PC-9 (cell line): ENCODE measurements at regions not wholly inside any gene's neighbourhood (a gene's known extent, or its start where the extent isn't known, plus 50 kb on each side); places are given as distances from the start of the nearest gene placed in this dataset.

Experiments
- BruUV-seq: library from RNA; stranded (reverse); fragments of 400-500 nt; replicated peaks from 2 replicates; lab custom pipeline; 2021; lab: Mats Ljungman, UMichigan
- CTCF ChIA-PET: fragments of 300-600 bp; sonication (Branson Sonifier 250); formaldehyde crosslinking; loops from one replicate; lab custom pipeline; 2022; ENCODE audit warnings: antibody characterized with exemption; lab: Charles Lee
- POLR2A ChIA-PET: fragments of 300-600 bp; sonication (Branson Sonifier 250); formaldehyde crosslinking; loops from one replicate; lab custom pipeline; 2022; ENCODE audit warnings: antibody characterized with exemption; ENCODE audit not compliant: unreplicated experiment; lab: Charles Lee
- DNase-seq, 2 experiments: peaks; one replicate each; pipeline versions ENCODE4 v3.0.0 to v3.0.0-alpha.2; 2015 to 2022; ENCODE audit warnings: mixed read lengths in 1 of 2
- H2AFZ ChIP-seq: fragments of 200-600 bp; sonication (generic); 2 replicates; pipeline ENCODE4 v1.8.1; 2017; ENCODE audit warnings: antibody characterized with exemption
- H3F3A ChIP-seq: fragments of 200-600 bp; sonication (generic); 2 replicates; pipeline ENCODE4 v1.8.1; 2017; ENCODE audit warnings: antibody characterized with exemption, mild to moderate bottlenecking, low read depth; ENCODE audit not compliant: insufficient read depth
- H3K27ac ChIP-seq: fragments of 200-600 bp; sonication (generic); 2 replicates; pipeline ENCODE4 v1.6.1; 2016; ENCODE audit warnings: mixed run types
- H3K27me3 ChIP-seq: fragments of 200-600 bp; sonication (generic); 2 replicates; pipeline ENCODE4 v1.6.1; 2016; ENCODE audit warnings: low read depth, mixed run types; ENCODE audit not compliant: insufficient read depth
- H3K36me3 ChIP-seq: fragments of 200-600 bp; sonication (generic); 2 replicates; pipeline ENCODE4 v1.6.1; 2016; ENCODE audit warnings: low read depth, mixed run types
- H3K4me1 ChIP-seq: fragments of 200-600 bp; sonication (generic); replicated peaks from 2 replicates; pipeline ENCODE4 v1.6.1; 2016; ENCODE audit warnings: mixed run types; ENCODE audit not compliant: insufficient read depth
- H3K4me2 ChIP-seq: fragments of 200-600 bp; sonication (generic); 2 replicates; pipeline ENCODE4 v1.6.1; 2017; ENCODE audit warnings: mixed run types
- H3K4me3 ChIP-seq: fragments of 200-600 bp; sonication (generic); 2 replicates; pipeline ENCODE4 v1.6.1; 2016; ENCODE audit warnings: mixed run types
- H3K79me2 ChIP-seq: fragments of 200-600 bp; sonication (generic); 2 replicates; pipeline ENCODE4 v1.6.1; 2017; ENCODE audit warnings: low read depth, mixed run types
- H3K9me2 ChIP-seq: fragments of 200-600 bp; sonication (generic); 2 replicates; pipeline ENCODE4 v1.8.1; 2017; ENCODE audit warnings: mild to moderate bottlenecking; ENCODE audit not compliant: insufficient read depth
- H3K9me3 ChIP-seq: fragments of 200-600 bp; sonication (generic); 2 replicates; pipeline ENCODE4 v1.8.1; 2016; ENCODE audit warnings: low read depth; ENCODE audit not compliant: insufficient read depth
- H4K20me1 ChIP-seq: fragments of 200-600 bp; sonication (generic); 2 replicates; pipeline ENCODE4 v1.8.1; 2017; ENCODE audit not compliant: insufficient read depth
- EZH2 ChIP-seq: fragments of 200-600 bp; sonication (generic); IDR thresholded peaks from 2 replicates; pipeline ENCODE4 v1.8.0; 2017; ENCODE audit warnings: antibody characterized with exemption, low read depth
- intact Hi-C: fragments of 100-400 bp; cut with micrococcal nuclease; formaldehyde crosslinking; loops from one replicate; pipeline ENCODE4 v1.10.0; 2022; ENCODE audit not compliant: unreplicated experiment
- TF ChIP-seq, protein P1 (sequence below): fragments of 200-600 bp; sonication (generic); conservative IDR thresholded peaks from 2 replicates; pipeline ENCODE4 v1.6.1; 2017; ENCODE audit warnings: mixed run types, antibody characterized with exemption, mild to moderate bottlenecking, moderate library complexity

DNA sequence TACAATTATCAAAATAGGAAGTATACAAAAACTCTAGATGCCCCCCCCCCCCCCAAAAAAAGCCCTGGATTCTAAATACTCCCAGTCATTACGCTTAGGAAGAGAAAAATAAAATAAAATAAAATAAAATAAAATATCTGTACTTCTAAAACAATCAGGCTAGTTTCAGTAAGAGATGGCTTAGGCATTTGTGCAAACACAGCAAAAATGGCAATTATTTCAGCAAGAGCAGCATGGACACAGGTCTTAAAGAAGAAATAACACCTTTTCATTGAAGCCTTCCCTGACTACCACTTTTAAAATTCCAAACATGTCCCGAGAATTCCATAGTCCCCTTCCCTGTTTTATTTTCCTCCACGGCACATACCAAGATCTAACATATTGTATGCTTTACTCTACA, 218.6 kb upstream of the POU5F2 start:
- TF ChIP-seq, protein P1, sequence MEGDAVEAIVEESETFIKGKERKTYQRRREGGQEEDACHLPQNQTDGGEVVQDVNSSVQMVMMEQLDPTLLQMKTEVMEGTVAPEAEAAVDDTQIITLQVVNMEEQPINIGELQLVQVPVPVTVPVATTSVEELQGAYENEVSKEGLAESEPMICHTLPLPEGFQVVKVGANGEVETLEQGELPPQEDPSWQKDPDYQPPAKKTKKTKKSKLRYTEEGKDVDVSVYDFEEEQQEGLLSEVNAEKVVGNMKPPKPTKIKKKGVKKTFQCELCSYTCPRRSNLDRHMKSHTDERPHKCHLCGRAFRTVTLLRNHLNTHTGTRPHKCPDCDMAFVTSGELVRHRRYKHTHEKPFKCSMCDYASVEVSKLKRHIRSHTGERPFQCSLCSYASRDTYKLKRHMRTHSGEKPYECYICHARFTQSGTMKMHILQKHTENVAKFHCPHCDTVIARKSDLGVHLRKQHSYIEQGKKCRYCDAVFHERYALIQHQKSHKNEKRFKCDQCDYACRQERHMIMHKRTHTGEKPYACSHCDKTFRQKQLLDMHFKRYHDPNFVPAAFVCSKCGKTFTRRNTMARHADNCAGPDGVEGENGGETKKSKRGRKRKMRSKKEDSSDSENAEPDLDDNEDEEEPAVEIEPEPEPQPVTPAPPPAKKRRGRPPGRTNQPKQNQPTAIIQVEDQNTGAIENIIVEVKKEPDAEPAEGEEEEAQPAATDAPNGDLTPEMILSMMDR = no peak
- no peaks in the 10 kb centered on the region for H4K20me1 ChIP-seq
- no peaks in the 10 kb centered on the region for H3K27me3 ChIP-seq
- POLR2A ChIA-PET = no interaction called here
- H3F3A ChIP-seq = no peaks in the 10 kb centered on the region
- DNase-seq = no peak
- intact Hi-C loops = no loop called here
- H3K9me2 ChIP-seq = no peaks in the 10 kb centered on the region; the same call in 1 of the 2 replicates
- no peak overlapping the region for H3K4me3 ChIP-seq
- H3K36me3 ChIP-seq = no peaks in the 10 kb centered on the region
- H3K9me3 ChIP-seq = no peaks in the 10 kb centered on the region
- no peaks in the 10 kb centered on the region for H3K4me1 ChIP-seq
- no peak overlapping the region for H3K4me2 ChIP-seq
- CTCF ChIA-PET = no interaction called here
- H3K79me2 ChIP-seq = no peaks in the 10 kb centered on the region
- H2AFZ ChIP-seq = no peak overlapping the region
- no peak overlapping the region for H3K27ac ChIP-seq
- BruUV-seq = no TSS peak

DNA sequence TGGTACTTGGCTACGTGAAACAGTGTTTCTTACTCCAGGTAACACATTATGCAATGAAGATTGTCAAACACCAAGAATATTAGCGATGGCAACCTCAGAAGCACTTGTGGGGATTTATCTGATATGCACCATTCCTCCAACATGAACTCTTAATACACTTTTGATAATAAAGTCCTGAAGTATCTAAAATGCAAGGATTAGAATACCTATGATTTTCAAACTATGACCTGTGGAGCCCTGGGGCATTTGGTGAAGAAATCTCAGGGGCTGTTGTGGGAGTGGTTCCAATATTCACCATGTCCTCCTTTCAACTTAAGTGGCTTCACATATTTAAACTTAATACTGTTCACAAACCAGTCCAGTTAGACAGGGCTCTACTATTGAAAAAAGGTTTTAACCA, 214.6 kb upstream of the POU5F2 start:
- Histone ChIP-seq H3K4me3 (no peak overlapping the region), H2AFZ (no peak overlapping the region), H3K36me3 (no peaks in the 10 kb centered on the region), H3K4me1 (no peaks in the 10 kb centered on the region), H3K27ac (no peak overlapping the region), H4K20me1 (no peaks in the 10 kb centered on the region), H3K27me3 (no peaks in the 10 kb centered on the region), H3F3A (no peaks in the 10 kb centered on the region), H3K4me2 (no peak overlapping the region), H3K9me2 (no peaks in the 10 kb centered on the region; the same call in 1 of the 2 replicates), H3K9me3 (no peaks in the 10 kb centered on the region), H3K79me2 (no peaks in the 10 kb centered on the region)
- intact Hi-C loops = no loop called here
- TF ChIP-seq, protein P1 = no peak
- TF ChIP-seq EZH2 = no peak
- CTCF ChIA-PET = no interaction called here
- POLR2A ChIA-PET = no interaction called here
- no peak for DNase-seq
- BruUV-seq = no TSS peak

DNA sequence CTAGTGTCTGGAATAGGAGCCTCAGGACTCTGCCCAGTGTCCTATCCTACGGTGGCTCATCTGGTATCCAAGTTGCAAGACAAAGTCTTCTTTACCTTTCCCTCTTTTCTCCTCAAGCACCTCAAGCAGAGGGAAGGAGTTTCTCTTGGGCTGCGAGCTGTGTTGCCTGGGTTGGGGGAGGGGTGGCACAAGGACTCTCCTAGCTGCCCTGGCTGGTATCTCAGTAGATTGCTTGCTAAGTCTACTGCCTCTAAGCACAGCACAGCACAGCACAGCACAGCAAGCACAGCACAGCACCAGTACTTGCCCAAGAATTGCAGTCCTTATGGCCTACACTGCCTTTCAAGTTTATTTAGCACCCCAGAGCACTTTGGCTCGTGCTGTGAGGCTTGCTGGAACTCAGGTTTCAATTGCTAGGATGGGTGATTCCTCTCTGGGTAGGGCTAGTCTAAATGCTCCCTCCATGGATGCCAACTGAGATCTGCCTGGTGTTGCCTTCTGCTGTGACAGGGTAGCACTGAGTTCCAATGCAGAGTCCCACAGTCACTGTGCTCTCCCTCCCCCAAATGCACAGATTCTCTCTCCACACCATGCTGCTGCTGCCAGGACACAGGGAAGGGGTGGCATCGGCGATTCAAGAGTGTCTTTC, 213.1 kb upstream of the POU5F2 start:
- no TSS peak for BruUV-seq
- no peaks in the 10 kb centered on the region for H3K36me3 ChIP-seq
- no peaks in the 10 kb centered on the region for H3K79me2 ChIP-seq
- H2AFZ ChIP-seq = no peak overlapping the region
- intact Hi-C loops = no loop called here
- DNase-seq = no peak
- no peak overlapping the region for H3K4me2 ChIP-seq
- POLR2A ChIA-PET = no interaction called here
- CTCF ChIA-PET = no interaction called here
- H3F3A ChIP-seq = no peaks in the 10 kb centered on the region
- H3K9me2 ChIP-seq = no peaks in the 10 kb centered on the region; the same call in 1 of the 2 replicates
- no peaks in the 10 kb centered on the region for H3K4me1 ChIP-seq
- no peaks in the 10 kb centered on the region for H3K9me3 ChIP-seq
- no peak overlapping the region for H3K27ac ChIP-seq
- no peak overlapping the region for H3K4me3 ChIP-seq
- no peaks in the 10 kb centered on the region for H3K27me3 ChIP-seq
- TF ChIP-seq, protein P1 = no peak
- TF ChIP-seq EZH2 = no peak
- H4K20me1 ChIP-seq = no peaks in the 10 kb centered on the region
